ENCODE measurements at regions not wholly inside any gene's neighbourhood (a gene's known extent, or its start where the extent isn't known, plus 50 kb on each side); places are given as distances from the start of the nearest gene placed in this dataset.

DNA sequence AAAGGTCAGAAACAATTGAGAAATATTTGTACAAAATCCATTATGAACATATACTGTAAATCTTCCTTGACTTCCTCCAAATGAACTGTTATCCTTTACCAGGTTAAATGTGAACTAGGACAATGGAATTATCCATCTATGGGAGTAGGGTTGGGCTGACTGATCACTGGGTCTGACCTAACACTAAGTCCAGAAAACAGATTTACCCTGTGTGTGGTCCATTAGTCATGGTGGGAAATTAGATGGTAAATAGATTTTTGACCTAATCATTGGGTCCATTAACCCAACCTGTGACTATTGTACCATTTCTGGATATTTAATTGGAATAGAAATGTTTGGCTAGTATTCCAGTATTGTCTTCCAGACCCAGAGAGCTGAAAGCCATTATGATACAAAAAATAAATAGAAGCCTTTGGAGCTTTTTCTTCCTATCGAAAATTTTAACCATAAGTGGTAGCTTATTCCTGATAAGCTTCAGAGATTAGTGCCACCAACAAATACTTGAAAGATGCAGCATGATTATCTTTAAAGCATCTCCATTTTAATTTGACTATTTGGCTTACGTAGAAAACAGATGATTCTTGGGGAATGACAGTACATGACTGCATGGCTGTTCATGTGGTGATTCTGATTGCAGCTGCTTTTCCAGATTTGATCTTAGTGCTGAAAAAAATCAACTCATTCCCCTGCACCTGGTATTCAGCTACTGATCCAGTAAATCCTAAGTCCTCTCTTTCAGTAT lies 703.2 kb upstream of the FSHR start:
- DNase-seq, result peak; percentile 33
- H3K27me3 ChIP-seq (ENCODE audit: insufficient read depth), result no peaks in the 10 kb centered on the region
- H2AFZ ChIP-seq (ENCODE audit: low read depth), result no peak overlapping the region
- no peak overlapping the region for H3K4me2 ChIP-seq
- 11% methylated on average over 2 of the region's 2 CpGs for WGBS (ENCODE audit: low lambda C conversion rate)
- H3K9ac ChIP-seq, result no peak overlapping the region
- H3K9me3 ChIP-seq, result no peaks in the 10 kb centered on the region
- no peak overlapping the region for H3K4me3 ChIP-seq (ENCODE audit: low read depth in 2 of 2, low read length in 1 of 2)
- H3K9me2 ChIP-seq, result no peaks in the 10 kb centered on the region
- ChIA-PET CTCF (interaction anchor here (0.9 to 2.2 kb wide), 2 partner anchors 18 to 286 kb away, joined by 3 to 8 read pairs; no protein-coding TSS in a partner anchor), POLR2A (no interaction called here)
- TF ChIP-seq NFIC (IDR thresholded peaks at IDR 0.05; ENCODE audit: borderline replicate concordance) (no peak), TCF12 (IDR thresholded peaks at IDR 0.05) (no peak), EZH2phosphoT487 (IDR thresholded peaks at IDR 0.05; ENCODE audit: borderline replicate concordance, low read depth) (no peak), MXI1 (IDR thresholded peaks at IDR 0.05; ENCODE audit: low read depth, low read length) (no peak), RAD21 (IDR thresholded peaks at IDR 0.05; ENCODE audit: low read length) (no peak), GATA2 (CRISPR knock-in tag; IDR thresholded peaks at IDR 0.05) (peak; percentile 58), RCOR1 (IDR thresholded peaks at IDR 0.05; ENCODE audit: low read length) (peak; percentile 57; the same call in 1 of the 2 replicates), MEF2A (IDR thresholded peaks at IDR 0.05; ENCODE audit: borderline replicate concordance, low read depth) (no peak), EP300 (IDR thresholded peaks at IDR 0.05; ENCODE audit: borderline replicate concordance in 1 of 2, low read depth in 1 of 2, low read length in 1 of 2) (peak in 1 of 2 experiments; percentile 50; a peak in 1 of 4 replicates), FOSL2 (IDR thresholded peaks at IDR 0.05; ENCODE audit: borderline replicate concordance, low read depth) (no peak), FOXM1 (IDR thresholded peaks at IDR 0.05; ENCODE audit: low read depth) (no peak)
- TF ChIP-seq, protein P1, sequence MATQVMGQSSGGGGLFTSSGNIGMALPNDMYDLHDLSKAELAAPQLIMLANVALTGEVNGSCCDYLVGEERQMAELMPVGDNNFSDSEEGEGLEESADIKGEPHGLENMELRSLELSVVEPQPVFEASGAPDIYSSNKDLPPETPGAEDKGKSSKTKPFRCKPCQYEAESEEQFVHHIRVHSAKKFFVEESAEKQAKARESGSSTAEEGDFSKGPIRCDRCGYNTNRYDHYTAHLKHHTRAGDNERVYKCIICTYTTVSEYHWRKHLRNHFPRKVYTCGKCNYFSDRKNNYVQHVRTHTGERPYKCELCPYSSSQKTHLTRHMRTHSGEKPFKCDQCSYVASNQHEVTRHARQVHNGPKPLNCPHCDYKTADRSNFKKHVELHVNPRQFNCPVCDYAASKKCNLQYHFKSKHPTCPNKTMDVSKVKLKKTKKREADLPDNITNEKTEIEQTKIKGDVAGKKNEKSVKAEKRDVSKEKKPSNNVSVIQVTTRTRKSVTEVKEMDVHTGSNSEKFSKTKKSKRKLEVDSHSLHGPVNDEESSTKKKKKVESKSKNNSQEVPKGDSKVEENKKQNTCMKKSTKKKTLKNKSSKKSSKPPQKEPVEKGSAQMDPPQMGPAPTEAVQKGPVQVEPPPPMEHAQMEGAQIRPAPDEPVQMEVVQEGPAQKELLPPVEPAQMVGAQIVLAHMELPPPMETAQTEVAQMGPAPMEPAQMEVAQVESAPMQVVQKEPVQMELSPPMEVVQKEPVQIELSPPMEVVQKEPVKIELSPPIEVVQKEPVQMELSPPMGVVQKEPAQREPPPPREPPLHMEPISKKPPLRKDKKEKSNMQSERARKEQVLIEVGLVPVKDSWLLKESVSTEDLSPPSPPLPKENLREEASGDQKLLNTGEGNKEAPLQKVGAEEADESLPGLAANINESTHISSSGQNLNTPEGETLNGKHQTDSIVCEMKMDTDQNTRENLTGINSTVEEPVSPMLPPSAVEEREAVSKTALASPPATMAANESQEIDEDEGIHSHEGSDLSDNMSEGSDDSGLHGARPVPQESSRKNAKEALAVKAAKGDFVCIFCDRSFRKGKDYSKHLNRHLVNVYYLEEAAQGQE (IDR thresholded peaks at IDR 0.05; ENCODE audit: low read depth, low read length), result no peak
- TF ChIP-seq, protein P2, sequence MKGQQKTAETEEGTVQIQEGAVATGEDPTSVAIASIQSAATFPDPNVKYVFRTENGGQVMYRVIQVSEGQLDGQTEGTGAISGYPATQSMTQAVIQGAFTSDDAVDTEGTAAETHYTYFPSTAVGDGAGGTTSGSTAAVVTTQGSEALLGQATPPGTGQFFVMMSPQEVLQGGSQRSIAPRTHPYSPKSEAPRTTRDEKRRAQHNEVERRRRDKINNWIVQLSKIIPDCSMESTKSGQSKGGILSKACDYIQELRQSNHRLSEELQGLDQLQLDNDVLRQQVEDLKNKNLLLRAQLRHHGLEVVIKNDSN (IDR thresholded peaks at IDR 0.05; ENCODE audit: borderline replicate concordance, low read depth), result no peak
- H3F3A ChIP-seq (replicated peaks; ENCODE audit: insufficient read depth), result no peaks in the 10 kb centered on the region
- H3K27ac ChIP-seq (ENCODE audit: low read depth in 2 of 2, low read length in 1 of 2), result peak overlapping the region in 1 of 2 experiments; percentile 43; a peak in 1 of 4 replicates
- H3K36me3 ChIP-seq (replicated peaks in 1 of 2; ENCODE audit: control insufficient read depth in 1 of 2, insufficient read depth in 2 of 2, low read length in 1 of 2), result no peaks in the 10 kb centered on the region
- H3K4me1 ChIP-seq (ENCODE audit: control insufficient read depth in 1 of 2, insufficient read depth in 2 of 2, low read depth in 1 of 2, low read length in 1 of 2), result peaks cover 0 to 7% of the 10 kb centered on the region in 2 experiments; a peak in 2 of 4 replicates
- H3K79me2 ChIP-seq (ENCODE audit: insufficient read depth), result no peaks in the 10 kb centered on the region
- no peaks in the 10 kb centered on the region for H4K20me1 ChIP-seq (ENCODE audit: insufficient read depth)

Data from SK-N-SH (cell line).